ENCODE measurements at regions not wholly inside any gene's neighbourhood (a gene's known extent, or its start where the extent isn't known, plus 50 kb on each side); places are given as distances from the start of the nearest gene placed in this dataset.

- no peak overlapping the region for H3K27ac ChIP-seq (replicated peaks)
- H3K27me3 ChIP-seq (ENCODE audit: insufficient read depth, poor library complexity, severe bottlenecking), result peaks cover 2% of the 10 kb centered on the region
- no peak for DNase-seq (ENCODE audit: low read depth in 1 of 2, low spot score in 1 of 2)
- no peak for TF ChIP-seq GABPA (IDR thresholded peaks at IDR 0.05; ENCODE audit: low read depth)
- TF ChIP-seq, protein P1, sequence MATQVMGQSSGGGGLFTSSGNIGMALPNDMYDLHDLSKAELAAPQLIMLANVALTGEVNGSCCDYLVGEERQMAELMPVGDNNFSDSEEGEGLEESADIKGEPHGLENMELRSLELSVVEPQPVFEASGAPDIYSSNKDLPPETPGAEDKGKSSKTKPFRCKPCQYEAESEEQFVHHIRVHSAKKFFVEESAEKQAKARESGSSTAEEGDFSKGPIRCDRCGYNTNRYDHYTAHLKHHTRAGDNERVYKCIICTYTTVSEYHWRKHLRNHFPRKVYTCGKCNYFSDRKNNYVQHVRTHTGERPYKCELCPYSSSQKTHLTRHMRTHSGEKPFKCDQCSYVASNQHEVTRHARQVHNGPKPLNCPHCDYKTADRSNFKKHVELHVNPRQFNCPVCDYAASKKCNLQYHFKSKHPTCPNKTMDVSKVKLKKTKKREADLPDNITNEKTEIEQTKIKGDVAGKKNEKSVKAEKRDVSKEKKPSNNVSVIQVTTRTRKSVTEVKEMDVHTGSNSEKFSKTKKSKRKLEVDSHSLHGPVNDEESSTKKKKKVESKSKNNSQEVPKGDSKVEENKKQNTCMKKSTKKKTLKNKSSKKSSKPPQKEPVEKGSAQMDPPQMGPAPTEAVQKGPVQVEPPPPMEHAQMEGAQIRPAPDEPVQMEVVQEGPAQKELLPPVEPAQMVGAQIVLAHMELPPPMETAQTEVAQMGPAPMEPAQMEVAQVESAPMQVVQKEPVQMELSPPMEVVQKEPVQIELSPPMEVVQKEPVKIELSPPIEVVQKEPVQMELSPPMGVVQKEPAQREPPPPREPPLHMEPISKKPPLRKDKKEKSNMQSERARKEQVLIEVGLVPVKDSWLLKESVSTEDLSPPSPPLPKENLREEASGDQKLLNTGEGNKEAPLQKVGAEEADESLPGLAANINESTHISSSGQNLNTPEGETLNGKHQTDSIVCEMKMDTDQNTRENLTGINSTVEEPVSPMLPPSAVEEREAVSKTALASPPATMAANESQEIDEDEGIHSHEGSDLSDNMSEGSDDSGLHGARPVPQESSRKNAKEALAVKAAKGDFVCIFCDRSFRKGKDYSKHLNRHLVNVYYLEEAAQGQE (IDR thresholded peaks at IDR 0.05; ENCODE audit: insufficient replicate concordance, low read depth), result no peak
- TF ChIP-seq POLR2AphosphoS5 (IDR thresholded peaks at IDR 0.05; ENCODE audit: low read depth), result no peak
- TF ChIP-seq, protein P2, sequence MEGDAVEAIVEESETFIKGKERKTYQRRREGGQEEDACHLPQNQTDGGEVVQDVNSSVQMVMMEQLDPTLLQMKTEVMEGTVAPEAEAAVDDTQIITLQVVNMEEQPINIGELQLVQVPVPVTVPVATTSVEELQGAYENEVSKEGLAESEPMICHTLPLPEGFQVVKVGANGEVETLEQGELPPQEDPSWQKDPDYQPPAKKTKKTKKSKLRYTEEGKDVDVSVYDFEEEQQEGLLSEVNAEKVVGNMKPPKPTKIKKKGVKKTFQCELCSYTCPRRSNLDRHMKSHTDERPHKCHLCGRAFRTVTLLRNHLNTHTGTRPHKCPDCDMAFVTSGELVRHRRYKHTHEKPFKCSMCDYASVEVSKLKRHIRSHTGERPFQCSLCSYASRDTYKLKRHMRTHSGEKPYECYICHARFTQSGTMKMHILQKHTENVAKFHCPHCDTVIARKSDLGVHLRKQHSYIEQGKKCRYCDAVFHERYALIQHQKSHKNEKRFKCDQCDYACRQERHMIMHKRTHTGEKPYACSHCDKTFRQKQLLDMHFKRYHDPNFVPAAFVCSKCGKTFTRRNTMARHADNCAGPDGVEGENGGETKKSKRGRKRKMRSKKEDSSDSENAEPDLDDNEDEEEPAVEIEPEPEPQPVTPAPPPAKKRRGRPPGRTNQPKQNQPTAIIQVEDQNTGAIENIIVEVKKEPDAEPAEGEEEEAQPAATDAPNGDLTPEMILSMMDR (IDR thresholded peaks at IDR 0.05; ENCODE audit: insufficient read depth, low read length), result no peak
- no peak for TF ChIP-seq SPI1 (IDR thresholded peaks at IDR 0.05; ENCODE audit: borderline replicate concordance, low read depth)
- no peak overlapping the region for H3K4me3 ChIP-seq (replicated peaks; ENCODE audit: insufficient read depth, low read length)
Observed at GRCh38 chr4:72993876-72994275, 75.6 kb downstream of the COX18 start.

- Histone ChIP-seq H3K4me3 (replicated peaks; ENCODE audit: insufficient read depth, low read length) (no peak overlapping the region), H3K27ac (replicated peaks) (no peak overlapping the region), H3K27me3 (ENCODE audit: insufficient read depth, poor library complexity, severe bottlenecking) (no peaks in the 10 kb centered on the region)
- DNase-seq (ENCODE audit: low read depth in 1 of 2, low spot score in 1 of 2), result no peak
- TF ChIP-seq, protein P2 (IDR thresholded peaks at IDR 0.05; ENCODE audit: insufficient read depth, low read length), result no peak
- no peak for TF ChIP-seq GABPA (IDR thresholded peaks at IDR 0.05; ENCODE audit: low read depth)
Observed at GRCh38 chr4:72991873-72992272, 77.6 kb downstream of the COX18 start.

GRCh38 chr4:72987741-72988729 lies 81.5 kb downstream of the COX18 start:
- Histone ChIP-seq H3K27ac (replicated peaks) (no peak overlapping the region), H3K4me3 (replicated peaks; ENCODE audit: insufficient read depth, low read length) (no peak overlapping the region), H3K27me3 (ENCODE audit: insufficient read depth, poor library complexity, severe bottlenecking) (no peaks in the 10 kb centered on the region)
- TF ChIP-seq, protein P1 (IDR thresholded peaks at IDR 0.05; ENCODE audit: insufficient replicate concordance, low read depth), result no peak
- TF ChIP-seq, protein P2 (IDR thresholded peaks at IDR 0.05; ENCODE audit: insufficient read depth, low read length), result no peak
- no peak for TF ChIP-seq SPI1 (IDR thresholded peaks at IDR 0.05; ENCODE audit: borderline replicate concordance, low read depth)
- TF ChIP-seq POLR2AphosphoS5 (IDR thresholded peaks at IDR 0.05; ENCODE audit: low read depth), result no peak
- TF ChIP-seq GABPA (IDR thresholded peaks at IDR 0.05; ENCODE audit: low read depth), result no peak
- DNase-seq (ENCODE audit: low read depth in 1 of 2, low spot score in 1 of 2), result no peak
